ENCODE measurements at regions not wholly inside any gene's neighbourhood (a gene's known extent, or its start where the extent isn't known, plus 50 kb on each side); places are given as distances from the start of the nearest gene placed in this dataset.

GRCh38 chr2:41597680-41598079 lies 450.1 kb upstream of the PKDCC start:
- Histone ChIP-seq H3K9ac (ENCODE audit: low read length) (no peak overlapping the region), H3K9me3 (ENCODE audit: insufficient read depth, low read length) (no peaks in the 10 kb centered on the region), H3K4me3 (ENCODE audit: low read length) (no peak overlapping the region), H3K79me2 (ENCODE audit: low read length) (no peaks in the 10 kb centered on the region), H3K27me3 (ENCODE audit: low read depth, low read length) (no peaks in the 10 kb centered on the region), H3K36me3 (replicated peaks; ENCODE audit: low read depth, low read length) (no peaks in the 10 kb centered on the region), H2AFZ (ENCODE audit: low read depth, low read length) (no peak overlapping the region), H3K4me1 (ENCODE audit: low read length) (no peaks in the 10 kb centered on the region), H4K20me1 (ENCODE audit: insufficient read depth, low read length) (no peaks in the 10 kb centered on the region), H3K4me2 (ENCODE audit: low read length) (no peak overlapping the region), H3K27ac (ENCODE audit: low read length) (no peak overlapping the region)
- no peak for TF ChIP-seq EZH2phosphoT487 (IDR thresholded peaks at IDR 0.05; ENCODE audit: low read depth)
- TF ChIP-seq CTCF (IDR thresholded peaks at IDR 0.05; ENCODE audit: low read depth, low read length) = no peak

GRCh38 chr2:41598161-41598894 lies 449.5 kb upstream of the PKDCC start:
- Histone ChIP-seq H3K9me3 (ENCODE audit: insufficient read depth, low read length) (no peaks in the 10 kb centered on the region), H3K4me3 (ENCODE audit: low read length) (no peak overlapping the region), H4K20me1 (ENCODE audit: insufficient read depth, low read length) (no peaks in the 10 kb centered on the region), H3K36me3 (replicated peaks; ENCODE audit: low read depth, low read length) (no peaks in the 10 kb centered on the region), H3K4me2 (ENCODE audit: low read length) (no peak overlapping the region), H3K79me2 (ENCODE audit: low read length) (no peaks in the 10 kb centered on the region), H3K27ac (ENCODE audit: low read length) (no peak overlapping the region), H3K4me1 (ENCODE audit: low read length) (no peaks in the 10 kb centered on the region), H3K27me3 (ENCODE audit: low read depth, low read length) (no peaks in the 10 kb centered on the region), H3K9ac (ENCODE audit: low read length) (no peak overlapping the region), H2AFZ (ENCODE audit: low read depth, low read length) (no peak overlapping the region)
- TF ChIP-seq EZH2phosphoT487 (IDR thresholded peaks at IDR 0.05; ENCODE audit: low read depth) (no peak), CTCF (IDR thresholded peaks at IDR 0.05; ENCODE audit: low read depth, low read length) (no peak)

GRCh38 chr2:41600460-41600859 lies 447.4 kb upstream of the PKDCC start:
- Histone ChIP-seq H3K36me3 (replicated peaks; ENCODE audit: low read depth, low read length) (no peaks in the 10 kb centered on the region), H2AFZ (ENCODE audit: low read depth, low read length) (no peak overlapping the region), H3K4me3 (ENCODE audit: low read length) (no peak overlapping the region), H3K4me2 (ENCODE audit: low read length) (no peak overlapping the region), H3K4me1 (ENCODE audit: low read length) (no peaks in the 10 kb centered on the region), H4K20me1 (ENCODE audit: insufficient read depth, low read length) (no peaks in the 10 kb centered on the region), H3K9ac (ENCODE audit: low read length) (no peak overlapping the region), H3K27me3 (ENCODE audit: low read depth, low read length) (no peaks in the 10 kb centered on the region), H3K27ac (ENCODE audit: low read length) (no peak overlapping the region), H3K9me3 (ENCODE audit: insufficient read depth, low read length) (no peaks in the 10 kb centered on the region), H3K79me2 (ENCODE audit: low read length) (no peaks in the 10 kb centered on the region)
- no peak for TF ChIP-seq EZH2phosphoT487 (IDR thresholded peaks at IDR 0.05; ENCODE audit: low read depth)
- no peak for TF ChIP-seq CTCF (IDR thresholded peaks at IDR 0.05; ENCODE audit: low read depth, low read length)

DNA sequence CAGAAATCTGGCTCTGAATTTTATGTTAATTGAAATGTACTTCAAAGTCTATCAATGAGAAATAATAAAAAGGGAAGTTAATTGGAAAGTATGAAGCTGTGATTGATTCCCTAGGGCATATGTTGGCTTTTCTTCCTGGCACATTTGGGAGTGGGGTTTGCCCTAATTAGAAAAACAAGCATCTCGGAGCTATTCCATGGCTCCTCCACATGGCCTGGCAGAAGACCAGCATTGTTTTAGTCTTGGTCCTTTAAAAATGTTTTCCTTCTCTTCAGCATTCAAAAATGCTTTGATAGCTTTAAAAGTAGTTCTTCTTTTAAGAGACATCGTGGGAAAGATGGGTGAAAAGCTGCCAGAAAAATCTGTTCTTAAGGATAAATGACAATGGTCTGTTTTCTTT lies 445.5 kb upstream of the PKDCC start:
- Histone ChIP-seq H3K9ac (ENCODE audit: low read length) (no peak overlapping the region), H3K36me3 (replicated peaks; ENCODE audit: low read depth, low read length) (no peaks in the 10 kb centered on the region), H3K9me3 (ENCODE audit: insufficient read depth, low read length) (no peaks in the 10 kb centered on the region), H3K4me3 (ENCODE audit: low read length) (no peak overlapping the region), H3K4me1 (ENCODE audit: low read length) (no peaks in the 10 kb centered on the region), H3K79me2 (ENCODE audit: low read length) (no peaks in the 10 kb centered on the region), H3K27ac (ENCODE audit: low read length) (no peak overlapping the region), H3K4me2 (ENCODE audit: low read length) (no peak overlapping the region), H2AFZ (ENCODE audit: low read depth, low read length) (no peak overlapping the region), H4K20me1 (ENCODE audit: insufficient read depth, low read length) (no peaks in the 10 kb centered on the region), H3K27me3 (ENCODE audit: low read depth, low read length) (no peaks in the 10 kb centered on the region)
- TF ChIP-seq EZH2phosphoT487 (IDR thresholded peaks at IDR 0.05; ENCODE audit: low read depth) = no peak
- no peak for TF ChIP-seq CTCF (IDR thresholded peaks at IDR 0.05; ENCODE audit: low read depth, low read length)
